Left lobe of liver (tissue), 2 donors: ENCODE measurements at regions not wholly inside any gene's neighbourhood (a gene's known extent, or its start where the extent isn't known, plus 50 kb on each side); places are given as distances from the start of the nearest gene placed in this dataset.
"Not testable (repeated sequence)": the region's sequence is repeated elsewhere in the genome, so short reads cannot be mapped to it uniquely, and the experiment has no call there.

Experiments
- ATAC-seq: fragments of 200-7000 bp; cut with Tn5 transposase; one replicate; pipeline ENCODE4 v1.9.1; 2020; ENCODE audit warnings: mild to moderate bottlenecking, moderate library complexity
- DNase-seq: peaks from one replicate; pipeline ENCODE4 v3.0.0-alpha.2; 2020; ENCODE audit warnings: low spot score
- donor health status: DM: no; HTN: no; CAD: no; lungs with moderate emphysema.
- donor health status: DM: no; HTN: yes; CAD: no.

DNA sequence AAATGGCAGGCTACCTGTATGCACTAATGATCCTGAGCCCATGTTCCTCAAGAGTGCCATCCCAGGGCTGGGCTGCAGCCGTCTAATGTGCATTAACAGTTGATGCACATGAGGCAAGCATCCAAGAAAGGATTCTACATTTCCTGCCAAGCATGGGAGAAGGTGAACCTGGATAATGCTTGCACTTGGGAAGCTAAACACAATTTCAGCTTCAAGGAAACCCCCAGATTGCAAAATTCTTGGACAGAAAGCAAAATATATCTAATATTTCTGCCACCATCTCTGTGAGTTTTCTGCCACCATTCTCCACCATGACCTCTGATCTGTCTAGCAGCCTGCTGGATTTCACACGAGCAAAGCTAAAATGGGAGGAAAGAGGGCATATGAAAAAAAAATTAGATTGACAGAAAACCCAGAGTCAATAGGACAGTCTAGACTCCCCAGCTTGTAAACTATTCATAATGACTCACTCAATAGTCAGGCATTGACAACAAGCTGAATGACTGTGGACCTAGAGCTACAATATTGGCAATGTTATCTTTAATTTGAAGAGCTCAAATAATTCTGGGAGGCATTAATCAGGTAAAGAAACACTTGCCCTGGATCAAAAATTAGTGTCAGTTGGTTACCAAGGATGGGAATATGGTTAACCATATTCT lies 91.9 kb upstream of the BCL2L14 start:
- DNase-seq = no peak
- ATAC-seq = no peak

DNA sequence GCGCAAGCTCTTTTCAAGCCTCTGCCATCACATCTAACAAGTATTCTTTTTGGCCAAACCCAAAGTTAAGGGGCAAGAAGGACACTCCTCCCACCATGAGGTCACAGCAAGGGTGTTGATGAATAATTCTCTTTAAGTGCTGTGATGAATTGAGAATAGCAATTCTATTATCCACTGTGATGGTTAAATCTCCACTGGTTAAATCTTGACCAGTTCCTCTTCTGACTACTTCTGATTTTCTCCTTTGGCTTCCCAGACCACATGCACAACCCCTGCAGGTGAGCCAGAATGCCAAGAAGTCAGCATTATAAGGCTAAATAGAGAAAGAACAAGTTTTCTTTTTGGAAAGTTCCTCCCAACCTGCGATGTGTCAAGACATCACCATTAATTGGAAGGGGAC lies 90.6 kb upstream of the BCL2L14 start:
- DNase-seq (no peak), ATAC-seq (no peak)

DNA sequence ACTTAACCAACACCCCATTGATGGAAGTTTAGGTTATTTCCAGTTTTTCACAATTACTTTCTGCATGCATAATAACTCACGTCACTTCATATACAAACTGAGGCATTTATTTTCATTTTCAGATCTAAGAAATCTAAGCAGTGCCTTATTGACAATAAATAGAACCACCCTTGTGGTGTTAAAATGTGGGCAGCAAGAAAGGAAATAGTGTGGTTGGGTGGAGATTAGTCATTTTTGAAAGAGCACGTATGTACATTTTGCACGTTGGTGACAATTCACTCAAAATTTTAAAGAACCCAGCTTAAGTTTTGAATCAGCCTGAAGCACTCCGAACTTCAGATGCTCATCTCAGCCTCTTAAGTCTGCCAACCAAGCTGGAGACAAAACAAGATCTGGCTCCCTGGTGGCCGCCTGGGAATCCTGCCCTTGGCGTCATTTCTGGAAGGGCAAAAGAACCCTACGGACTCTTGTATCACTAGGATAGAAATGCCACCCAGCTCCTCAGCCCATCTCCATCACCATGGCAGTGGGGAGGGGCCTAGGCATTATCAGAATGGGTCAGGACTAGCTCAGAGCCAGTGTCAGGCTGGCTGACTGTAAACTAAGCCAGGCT lies 89.5 kb upstream of the BCL2L14 start:
- ATAC-seq = no peak
- no peak for DNase-seq

DNA sequence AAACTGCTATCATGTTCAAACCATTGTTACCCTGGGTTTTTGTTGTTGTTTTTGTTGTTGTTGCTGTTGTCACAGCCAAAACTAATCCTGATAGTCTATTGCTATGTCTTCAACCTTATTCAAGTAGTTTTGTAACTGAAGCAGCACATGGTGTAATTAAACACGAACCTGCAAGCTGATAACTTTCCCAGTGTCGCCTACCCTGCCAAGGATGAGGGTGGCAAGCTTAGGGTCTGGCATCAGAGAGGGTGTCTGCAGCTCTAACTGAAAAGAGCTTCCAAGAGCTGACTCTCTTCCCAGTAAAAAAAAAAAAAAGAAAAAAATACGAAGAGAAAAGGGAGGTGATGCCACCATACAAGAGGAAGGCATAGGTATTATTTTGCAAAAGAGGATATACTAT lies 86.3 kb upstream of the BCL2L14 start:
- DNase-seq (no peak), ATAC-seq (no peak)

DNA sequence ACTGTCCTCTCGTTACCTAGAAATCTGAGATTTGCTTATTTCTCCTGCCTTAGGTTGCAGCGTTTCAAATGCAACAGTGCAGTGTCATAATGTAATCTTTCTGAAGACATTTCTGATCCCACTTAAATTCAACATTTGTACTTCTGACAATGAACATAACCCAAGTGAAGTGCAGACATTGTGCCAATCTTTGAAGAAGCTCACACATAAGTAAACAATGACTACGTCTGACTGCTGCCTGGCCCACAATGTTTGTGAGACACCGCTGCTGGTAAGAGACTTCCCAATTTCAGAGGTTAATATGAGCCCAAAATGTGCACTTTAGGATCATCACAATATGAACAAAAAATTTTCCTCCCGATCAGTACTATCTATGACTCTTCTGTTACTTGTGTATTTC lies 84.6 kb upstream of the BCL2L14 start:
- no peak for ATAC-seq
- DNase-seq = no peak

DNA sequence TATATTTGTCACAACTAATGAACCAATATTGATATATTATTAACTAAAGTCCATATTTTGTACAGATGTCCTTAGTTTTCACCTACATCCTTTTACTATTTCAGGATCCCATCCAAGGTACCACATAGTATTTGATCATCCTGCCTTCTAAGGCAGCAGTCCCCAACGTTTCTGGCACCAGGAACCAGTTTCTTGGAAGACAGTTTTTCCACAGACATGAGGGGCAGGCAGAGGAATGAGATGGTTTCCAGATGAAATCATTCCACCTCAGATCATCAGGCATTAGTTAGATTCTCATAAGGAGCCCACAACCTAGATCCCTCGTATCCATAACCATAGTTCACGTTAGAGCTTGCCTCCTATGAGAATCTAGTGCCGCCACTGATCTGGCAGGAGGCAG lies 82.8 kb upstream of the BCL2L14 start:
- no peak for DNase-seq
- no peak for ATAC-seq

DNA sequence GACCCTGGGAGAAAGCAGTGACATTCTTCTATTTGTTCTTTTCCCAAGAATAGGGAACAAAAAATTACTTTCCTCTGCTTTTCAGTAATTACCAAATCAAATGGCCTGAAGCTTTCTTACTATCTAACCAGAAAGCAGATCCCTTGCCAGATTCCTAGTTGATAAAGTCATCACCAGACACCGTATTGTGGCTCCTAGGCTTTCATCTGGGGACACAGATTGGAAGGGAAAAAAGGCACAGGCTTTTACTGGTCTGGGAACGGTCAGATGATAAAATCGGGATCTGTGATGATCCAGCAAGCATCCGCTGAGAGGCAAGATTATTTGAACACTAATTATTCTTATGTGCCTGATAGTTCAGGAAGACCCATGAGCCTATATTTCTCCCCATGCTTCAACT lies 79.1 kb upstream of the BCL2L14 start:
- no peak for ATAC-seq
- no peak for DNase-seq

DNA sequence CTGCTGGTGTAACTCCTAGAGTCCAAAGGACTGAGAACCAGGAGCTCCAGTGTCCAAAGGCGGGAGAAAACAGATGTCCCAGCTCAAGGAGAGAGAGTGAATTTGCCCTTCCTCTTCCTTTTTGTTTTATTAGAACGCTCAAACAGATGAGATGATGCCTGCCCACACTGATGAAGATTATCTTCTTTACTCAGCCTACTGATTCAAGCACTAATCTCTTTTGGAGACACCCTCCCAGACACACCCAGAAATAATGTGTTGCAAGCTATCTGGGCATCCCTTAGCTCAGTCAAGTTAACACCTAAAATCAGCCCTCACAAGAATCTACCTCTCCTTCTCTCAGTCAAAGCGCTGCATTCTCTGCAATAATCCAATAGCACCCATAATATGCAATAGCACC lies 78.2 kb upstream of the BCL2L14 start:
- DNase-seq = no peak
- ATAC-seq = no peak

DNA sequence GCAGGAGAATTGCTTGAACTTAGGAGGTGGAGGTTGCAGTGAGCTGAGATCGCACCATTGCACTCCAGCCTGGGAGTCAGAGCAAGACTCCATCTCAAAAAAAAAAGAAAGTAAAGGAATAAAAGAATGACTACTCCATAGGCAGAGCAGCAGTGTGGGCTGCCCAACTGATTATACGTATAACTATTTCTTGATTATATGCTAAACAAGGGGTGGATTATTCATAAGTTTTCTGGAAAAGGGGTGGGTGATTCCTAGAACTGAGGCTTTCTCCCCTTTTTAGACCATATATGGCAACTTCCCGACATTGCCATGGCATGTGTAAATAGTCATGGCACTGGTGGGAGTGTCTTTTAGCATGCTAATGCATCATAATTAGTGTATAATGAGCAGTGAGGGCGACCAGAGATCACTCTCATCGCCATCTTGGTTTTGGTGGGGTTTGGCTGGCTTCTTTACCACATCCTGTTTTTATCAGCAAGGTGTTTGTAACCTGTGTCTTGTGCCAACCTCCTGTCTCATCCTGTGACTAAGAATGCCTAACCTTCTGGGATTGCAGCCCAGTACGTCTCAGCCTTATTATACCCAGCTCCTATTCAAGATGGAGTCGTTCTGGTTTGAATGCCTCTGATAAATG lies 72.3 kb upstream of the BCL2L14 start:
- DNase-seq, ATAC-seq: not testable (repeated sequence)

DNA sequence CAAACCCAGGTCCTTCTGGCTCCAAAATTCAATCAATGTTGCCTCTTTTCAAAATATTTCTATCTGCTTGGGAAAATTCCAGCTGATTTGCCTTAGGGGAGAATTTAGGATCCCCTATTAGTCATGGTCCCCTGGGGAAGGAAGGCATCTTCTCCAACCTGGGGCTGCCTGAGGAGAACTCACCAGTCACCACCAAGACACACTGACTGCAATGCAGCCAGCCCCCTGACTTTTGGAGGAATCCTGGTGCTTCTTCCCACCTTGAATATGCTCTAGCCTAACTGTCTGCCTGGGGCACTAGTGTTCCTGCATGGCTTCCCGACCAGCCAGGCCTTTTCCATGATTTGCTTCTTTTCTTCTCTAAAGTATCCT lies 71.8 kb upstream of the BCL2L14 start:
- ATAC-seq (no peak), DNase-seq (no peak)

DNA sequence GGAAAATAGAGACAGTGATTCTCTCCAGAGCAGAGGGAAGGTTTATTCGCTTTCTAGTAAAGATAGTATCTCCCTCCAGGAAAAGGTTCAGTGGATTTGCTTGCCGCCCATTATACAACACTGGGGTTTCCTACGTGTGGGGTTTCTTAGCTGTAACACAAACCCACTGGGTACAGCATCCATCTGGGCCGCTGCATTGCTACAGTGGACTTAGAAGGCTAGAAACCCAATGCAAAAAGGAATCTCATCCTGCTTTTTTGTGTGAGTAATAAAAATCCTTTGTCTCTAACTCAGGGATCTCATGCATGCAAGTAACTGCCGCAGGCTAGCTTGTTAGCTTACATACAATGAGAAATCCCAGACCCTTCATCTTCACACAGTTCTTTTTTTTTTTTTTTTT lies 67.1 kb upstream of the BCL2L14 start:
- DNase-seq (no peak), ATAC-seq (no peak)

DNA sequence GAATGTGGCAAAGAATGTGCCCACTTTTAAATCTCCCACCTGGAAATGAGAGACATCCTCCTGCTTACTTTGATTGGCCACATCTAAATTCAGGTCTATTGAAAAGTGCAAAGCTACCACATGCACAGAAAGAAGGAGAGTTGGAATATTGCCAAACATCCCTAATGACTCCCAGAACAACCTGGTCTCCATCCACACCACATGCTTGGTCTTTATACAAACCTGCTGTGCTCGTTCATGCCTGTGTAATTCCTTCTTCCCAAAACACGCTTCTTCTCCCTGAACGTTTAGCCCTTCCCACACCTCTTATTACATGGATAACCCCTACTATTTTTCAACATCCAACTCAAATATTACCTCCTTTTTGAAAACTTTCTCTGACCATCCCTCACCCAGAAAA lies 66.2 kb upstream of the BCL2L14 start:
- no peak for ATAC-seq
- no peak for DNase-seq

DNA sequence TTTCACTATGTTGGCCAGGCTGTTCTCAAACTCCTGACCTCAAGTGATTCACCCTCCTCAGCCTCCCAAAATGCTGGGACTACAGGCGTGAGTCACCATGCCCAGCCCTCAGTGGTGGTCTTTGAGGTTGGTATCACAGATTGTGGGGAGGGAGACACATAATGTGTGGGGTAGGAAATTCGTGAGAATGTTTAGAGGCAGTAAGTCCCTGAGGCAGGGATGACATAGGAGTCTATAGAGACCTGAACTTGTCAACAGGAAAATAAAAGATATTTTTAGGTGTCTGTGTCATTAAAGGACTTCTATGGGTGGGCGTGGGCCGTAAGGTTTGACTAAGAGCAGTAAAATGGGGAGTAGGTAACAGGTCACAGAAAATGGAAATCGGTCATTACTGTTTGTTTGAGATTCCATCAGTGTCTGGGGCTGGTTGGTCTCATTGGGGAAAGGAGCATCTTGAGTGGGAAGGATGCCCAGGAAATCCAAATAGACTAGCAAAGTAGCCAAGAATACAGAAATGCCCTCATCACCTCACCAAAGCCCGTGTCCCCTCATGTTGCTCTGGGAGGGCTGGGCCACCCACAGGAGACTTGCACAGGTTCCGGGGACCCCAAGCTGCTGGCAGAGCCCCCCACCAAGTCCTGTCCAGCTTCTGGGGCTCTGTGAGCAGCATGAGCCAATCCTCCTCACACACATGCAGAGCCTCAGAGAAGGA lies 63.6 kb upstream of the BCL2L14 start:
- no peak for DNase-seq
- no peak for ATAC-seq

DNA sequence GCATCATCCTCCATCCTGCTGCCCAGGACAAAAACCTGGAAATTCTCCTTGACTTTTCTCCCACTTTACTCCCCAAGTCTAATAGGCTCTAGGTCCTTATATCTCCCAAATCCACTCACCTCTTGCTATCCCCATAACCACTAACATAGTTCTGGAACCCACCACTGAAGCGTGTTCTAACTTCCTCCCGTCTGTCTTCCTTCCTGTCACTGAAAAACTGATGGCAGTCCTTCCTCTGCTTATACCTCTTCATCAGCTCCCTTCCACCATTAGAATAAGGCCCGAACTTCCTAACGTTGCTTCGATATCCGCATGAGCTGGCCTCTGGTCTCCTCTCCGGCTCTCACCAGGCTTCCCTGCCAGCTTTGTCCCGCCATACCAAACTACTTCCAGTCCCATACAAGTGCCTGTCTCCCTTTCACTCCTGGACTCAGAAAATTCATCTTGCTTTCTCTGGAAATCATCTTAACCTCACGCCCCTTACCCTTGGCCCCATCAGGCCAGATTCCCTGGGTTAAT lies 63.0 kb upstream of the BCL2L14 start:
- no peak for DNase-seq
- ATAC-seq = no peak

DNA sequence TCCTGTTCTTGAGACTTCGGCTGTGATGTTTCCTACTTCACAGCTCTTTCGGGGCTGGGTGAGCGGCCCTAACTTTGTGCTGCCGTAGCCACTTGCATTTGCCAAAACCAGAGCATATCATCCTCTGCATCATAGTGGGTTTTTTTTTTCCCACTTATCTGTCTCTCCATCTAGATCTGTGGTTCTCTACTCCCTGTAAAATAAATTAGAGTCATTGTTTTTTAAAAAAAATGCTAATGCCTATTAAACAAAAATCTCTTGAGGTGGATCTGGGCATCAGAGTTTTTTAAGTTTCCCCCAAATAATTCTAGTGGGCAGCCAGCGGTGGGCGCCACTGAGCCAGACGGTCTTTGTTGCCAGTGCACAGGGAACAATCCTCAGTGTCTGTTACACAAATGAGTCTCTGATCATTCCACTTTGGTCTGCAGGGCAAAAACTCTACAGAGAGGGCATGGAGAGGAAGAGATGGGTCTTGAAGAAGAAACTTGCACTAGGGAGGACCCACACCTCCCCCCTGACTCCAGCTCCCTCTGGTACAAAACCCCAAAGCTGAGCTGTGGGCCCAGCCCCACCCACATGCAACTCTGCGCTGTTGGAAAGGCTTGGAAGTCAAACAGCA lies 62.4 kb upstream of the BCL2L14 start:
- DNase-seq = no peak
- ATAC-seq = no peak

DNA sequence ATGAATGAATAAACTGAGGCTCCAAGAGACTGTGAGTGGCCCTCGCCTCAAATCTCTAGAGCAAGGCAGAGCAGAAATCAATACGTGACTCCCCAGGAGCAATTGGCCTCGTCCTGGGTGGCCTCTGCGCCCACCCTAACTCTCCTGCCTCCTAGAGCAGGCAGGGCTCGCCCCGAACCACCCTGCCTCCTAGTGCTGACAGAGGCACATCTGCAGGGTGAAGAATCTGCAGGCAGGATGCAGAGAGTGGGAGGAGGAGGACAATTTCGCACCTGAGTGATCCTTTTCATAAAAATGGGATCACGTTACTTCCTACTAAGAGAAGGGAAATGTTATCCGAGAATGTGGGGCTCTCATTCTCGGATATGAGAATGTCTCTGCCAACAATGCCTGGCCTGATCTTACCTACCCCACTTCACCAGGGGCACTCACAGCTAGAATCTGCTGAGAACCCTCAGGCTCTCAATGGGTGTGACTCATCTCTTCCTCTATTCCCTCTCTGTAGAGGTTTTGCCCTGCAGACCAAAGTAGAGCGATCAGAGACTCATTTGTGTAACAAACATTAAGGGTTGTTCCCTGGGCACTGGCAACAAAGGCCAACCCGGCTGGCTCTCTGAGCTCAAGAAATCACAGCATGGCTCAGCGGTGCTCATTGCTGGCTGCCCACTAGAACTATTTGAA lies 61.7 kb upstream of the BCL2L14 start:
- no peak for ATAC-seq

DNA sequence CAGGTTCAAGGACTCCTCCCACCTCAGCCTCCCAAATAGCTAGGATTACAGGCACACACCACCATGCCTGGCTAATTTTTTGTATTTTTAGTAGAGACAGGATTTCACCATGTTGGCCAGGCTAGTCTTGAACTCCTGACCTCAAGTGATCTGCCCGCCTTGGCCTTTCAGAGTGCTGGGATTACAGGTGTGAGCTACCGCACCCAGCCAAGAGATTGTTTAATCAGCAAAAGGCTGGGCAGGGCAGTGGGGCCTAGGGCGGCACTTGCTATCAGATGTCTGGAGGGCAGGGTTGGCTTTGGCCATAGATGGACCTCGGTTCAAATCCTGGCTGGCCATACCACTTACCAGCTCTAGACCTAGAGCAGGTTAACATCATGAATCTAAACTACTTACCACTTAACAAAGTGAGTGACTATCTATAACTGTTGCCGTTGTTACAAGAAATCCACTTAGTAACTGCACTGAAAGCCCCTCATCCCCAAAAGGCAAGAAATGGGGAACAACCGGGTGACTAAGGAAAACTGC lies 60.9 kb upstream of the BCL2L14 start:
- ATAC-seq, DNase-seq: not testable (repeated sequence)

More for the DNA sequence above, 61.7 kb upstream of the BCL2L14 start:
- DNase-seq = no peak

DNA sequence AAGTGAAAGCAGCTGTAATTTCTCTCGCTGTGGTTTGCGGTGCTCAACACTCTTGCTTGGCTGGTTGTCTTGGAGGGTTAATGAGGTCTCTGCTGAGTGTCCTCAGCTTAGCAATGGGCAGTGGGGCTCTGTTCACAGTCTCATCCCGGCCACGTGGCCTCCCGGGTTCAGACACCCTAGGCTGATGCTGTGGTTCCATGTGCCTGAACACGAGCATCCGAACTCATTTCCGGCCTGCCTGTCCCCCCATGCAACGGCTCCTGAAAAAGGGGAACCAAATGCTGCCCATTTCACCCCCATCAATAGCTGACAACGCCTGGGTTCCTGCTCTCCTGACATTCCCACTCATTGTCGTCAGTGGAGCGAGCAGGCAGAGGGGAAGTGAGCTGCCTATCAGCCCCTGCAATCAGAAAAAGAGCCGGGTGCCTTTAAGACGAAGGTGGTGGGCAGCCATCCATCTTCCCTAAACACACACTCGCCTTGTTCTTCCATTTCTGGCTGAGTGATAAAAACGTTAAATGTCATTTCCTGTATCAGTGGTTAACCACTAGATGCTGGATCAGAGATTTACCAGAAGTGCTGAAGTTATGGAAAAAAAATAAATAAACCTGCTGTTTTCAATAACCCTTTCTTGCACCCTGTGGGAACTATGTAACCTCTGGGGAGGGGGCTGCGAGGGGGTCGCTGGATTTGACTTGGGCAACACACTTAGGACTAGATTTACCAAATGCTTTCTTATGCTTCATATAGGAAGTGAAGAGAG lies 60.3 kb upstream of the BCL2L14 start:
- ATAC-seq (peak; percentile 40), DNase-seq (no peak)

DNA sequence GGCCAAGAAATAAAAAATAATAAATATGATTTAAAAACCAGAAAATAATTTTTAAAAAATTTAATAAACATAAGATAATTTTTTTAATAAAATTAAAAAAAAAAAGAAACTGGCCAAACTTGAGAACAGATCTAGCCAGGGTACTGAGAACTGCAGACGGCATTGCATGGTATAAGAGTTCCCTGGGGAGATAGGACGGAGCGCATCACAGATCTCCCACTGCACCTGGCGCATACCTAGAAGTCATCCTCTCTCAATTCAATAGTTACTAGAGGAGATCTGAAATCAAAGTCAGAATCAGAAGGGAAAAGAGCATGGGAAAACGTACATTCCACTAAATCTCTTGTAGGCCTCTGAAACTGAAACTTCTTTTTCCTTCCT lies 58.9 kb upstream of the BCL2L14 start:
- no peak for ATAC-seq
- no peak for DNase-seq
